Amniotic stem cell (primary cell): ENCODE measurements at regions not wholly inside any gene's neighbourhood (a gene's known extent, or its start where the extent isn't known, plus 50 kb on each side); places are given as distances from the start of the nearest gene placed in this dataset.

Source experiments
- DNase-seq: peaks from one replicate; lab custom pipeline; 2025; lab: John Stamatoyannopoulos, UW

DNA sequence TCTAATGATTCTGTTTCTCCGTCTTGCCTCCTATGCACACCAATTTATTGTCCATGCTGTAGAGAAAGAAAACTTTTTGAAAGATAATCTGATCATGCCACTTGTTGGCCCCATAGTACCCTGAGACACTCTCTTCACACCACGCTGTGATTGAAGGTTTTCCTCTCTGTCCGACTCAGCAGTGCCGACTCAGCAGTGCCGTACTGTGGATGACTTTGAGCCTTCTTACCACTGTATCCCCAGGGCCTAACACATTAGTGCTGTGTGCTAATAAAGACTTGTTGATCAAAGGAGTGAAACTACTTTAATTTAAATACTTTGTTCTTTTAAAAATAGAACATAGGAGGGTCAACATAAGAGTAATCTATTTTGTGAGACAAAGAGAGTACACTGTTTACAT lies 429.6 kb downstream of the KLF12 start:
- no peak for DNase-seq

GRCh38 chr13:73703606-73704005 lies 430.6 kb downstream of the KLF12 start:
- no peak for DNase-seq

- DNase-seq: no peak
These were observed 431.7 kb downstream of the KLF12 start for GRCh38 chr13:73702419-73703071.

GRCh38 chr13:73701160-73701559 lies 433.0 kb downstream of the KLF12 start:
- DNase-seq: no peak

DNA sequence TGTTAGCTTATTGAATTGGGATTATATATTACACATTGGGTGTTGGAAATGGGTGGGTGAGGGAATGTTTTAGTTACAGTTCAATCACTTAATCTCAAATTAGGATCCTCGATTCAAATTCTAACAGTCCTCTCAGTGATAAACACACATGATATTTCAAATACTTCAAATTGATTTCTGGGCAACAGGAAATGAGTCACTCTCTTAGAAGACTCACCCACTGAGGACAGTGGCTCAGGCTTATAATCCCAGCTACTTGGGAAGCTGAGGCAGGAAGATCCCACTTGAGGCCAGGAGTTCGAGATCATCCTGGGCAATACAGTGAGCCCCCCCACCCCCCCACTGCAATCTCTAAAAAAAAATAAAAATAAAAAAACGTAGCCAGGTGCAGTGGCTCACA lies 435.3 kb downstream of the KLF12 start:
- no peak for DNase-seq

GRCh38 chr13:73697166-73697565 lies 437.0 kb downstream of the KLF12 start:
- no peak for DNase-seq

DNA sequence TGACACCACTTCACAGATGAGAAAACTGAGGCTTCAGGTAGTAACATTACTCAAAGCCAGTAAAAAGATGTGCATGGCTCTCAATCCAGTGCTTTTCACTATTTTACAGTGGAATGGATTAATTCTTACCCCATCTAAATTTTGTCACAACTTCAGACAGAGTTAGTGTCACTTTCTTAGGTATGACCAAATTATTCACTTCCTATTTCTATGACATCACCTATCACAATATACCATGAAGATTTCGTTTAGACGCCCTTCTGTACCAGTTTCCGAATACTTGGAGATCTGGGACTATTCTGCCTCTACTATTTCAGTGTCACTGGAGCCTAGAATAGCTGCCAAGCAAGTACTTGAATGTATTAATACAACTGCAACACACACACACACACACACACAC lies 437.5 kb downstream of the KLF12 start:
- no peak for DNase-seq

GRCh38 chr13:73696271-73696670 lies 437.9 kb downstream of the KLF12 start:
- no peak for DNase-seq

GRCh38 chr13:73695325-73695724 lies 438.9 kb downstream of the KLF12 start:
- no peak for DNase-seq

GRCh38 chr13:73693215-73693614 lies 441.0 kb downstream of the KLF12 start:
- no peak for DNase-seq

DNA sequence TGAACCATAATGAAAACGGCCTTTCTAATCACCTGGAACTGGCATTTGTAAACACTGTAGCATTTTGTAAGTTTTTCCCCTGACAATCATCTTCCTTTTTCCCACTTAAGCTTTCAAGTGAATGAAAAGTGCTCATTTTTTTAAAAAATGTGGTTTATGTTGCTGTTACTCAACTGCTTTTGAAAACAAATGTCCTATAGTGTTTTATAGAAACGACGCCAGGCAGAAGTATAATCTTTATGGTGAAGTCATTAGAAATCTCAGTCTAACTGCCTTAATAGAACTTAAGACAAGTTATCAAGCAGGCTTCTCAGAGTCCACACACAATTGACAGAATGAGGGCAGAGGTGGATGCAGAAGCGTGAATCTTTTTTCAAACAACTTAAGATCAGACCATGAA lies 442.3 kb downstream of the KLF12 start:
- DNase-seq: no peak

- no peak for DNase-seq
These were observed 446.3 kb downstream of the KLF12 start for GRCh38 chr13:73687929-73688328.

DNA sequence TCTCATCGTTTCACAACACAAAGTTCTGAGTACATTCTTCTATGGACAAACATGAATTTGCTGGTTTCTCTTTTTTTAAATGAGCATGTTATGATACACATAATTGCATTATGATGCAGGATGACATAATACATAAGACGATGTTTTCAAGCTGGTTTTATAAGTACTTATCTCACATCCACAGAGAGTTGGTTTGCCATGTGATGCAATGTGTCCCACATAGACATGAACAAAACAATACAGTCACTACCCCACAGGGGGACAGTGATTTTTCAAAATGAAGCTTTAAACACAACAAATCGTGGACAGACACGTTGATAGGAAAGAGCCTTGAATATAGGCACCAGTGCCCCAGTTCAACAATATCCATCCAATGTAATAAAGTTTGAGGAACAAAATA lies 447.1 kb downstream of the KLF12 start:
- DNase-seq: no peak

- no peak for DNase-seq
These were observed 449.5 kb downstream of the KLF12 start for GRCh38 chr13:73684750-73685149.

DNA sequence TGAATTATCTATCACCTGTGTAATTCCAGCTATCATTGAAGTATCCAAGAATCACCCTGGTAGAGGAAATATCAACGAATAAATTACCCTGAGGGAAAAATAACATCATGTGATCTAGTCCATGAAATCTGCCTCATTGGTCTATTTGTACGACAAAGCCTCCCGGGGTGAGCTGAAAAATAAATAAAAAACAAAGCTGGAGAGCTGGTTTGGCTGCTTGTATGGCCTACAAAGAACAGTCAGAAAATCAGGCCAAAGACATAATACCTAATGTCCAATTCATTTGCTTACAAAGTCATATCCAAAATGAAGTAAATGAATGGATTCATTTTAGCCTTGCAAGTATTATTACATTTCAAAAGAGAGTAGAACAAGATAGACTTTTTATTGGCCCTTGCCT lies 449.9 kb downstream of the KLF12 start:
- DNase-seq: no peak

DNA sequence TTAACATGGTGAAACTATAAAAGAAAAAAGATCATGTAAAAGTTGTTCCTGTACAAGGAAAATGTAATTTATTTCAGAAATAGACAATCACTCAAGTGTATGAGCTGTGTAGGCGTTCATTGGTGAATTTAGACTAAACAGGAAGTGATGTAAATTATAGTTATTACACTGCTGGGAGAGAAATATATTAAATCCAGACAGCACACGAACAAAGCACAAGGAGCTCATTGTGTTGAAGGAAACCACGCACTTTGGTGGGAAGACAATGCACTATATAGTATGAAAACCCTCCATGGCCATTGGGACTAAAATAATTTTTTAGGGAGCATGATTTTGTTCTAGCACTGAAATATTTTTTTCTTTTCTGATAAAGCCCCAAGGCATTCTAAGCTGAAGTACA lies 450.5 kb downstream of the KLF12 start:
- DNase-seq: no peak

DNA sequence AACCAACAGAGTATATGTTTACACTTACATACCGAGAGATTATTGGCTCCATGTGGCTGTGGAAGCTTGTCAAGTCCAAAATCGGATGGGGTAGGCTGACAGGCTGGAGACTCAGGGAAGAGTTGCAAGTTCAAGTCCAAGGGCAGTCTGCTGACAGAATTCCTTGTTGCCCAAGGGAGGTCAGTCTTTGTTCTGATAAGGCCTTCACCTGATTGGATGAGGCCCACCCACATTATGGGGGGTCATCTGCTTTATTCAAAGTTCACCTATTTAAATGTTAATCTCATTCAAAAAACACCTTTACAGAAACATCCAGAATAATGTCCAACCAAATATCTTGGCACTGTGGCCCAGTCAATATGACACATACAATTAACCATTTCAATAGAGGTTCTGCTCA lies 452.4 kb downstream of the KLF12 start:
- DNase-seq: no peak

DNA sequence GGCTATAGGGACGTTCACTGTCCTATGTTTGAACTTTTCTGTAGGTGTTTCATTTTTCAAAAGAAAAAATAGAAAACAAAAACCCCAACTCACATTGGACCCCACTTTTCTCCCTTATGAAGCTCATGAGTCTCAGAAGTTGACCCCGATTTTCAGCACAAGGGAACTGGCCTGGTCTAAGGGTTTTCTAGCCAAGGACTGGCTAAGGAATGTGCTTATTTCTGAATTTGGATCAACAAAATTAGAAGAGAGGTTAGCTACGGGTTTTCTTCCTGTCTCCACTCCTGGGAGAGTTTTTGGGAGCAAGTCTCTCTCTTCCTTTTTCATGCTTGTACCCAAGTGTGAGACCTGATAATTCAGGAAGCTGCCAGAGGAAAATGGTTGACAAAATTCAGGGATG lies 453.2 kb downstream of the KLF12 start:
- no peak for DNase-seq

- DNase-seq: no peak
These were observed 457.1 kb downstream of the KLF12 start for GRCh38 chr13:73677048-73677601.

DNA sequence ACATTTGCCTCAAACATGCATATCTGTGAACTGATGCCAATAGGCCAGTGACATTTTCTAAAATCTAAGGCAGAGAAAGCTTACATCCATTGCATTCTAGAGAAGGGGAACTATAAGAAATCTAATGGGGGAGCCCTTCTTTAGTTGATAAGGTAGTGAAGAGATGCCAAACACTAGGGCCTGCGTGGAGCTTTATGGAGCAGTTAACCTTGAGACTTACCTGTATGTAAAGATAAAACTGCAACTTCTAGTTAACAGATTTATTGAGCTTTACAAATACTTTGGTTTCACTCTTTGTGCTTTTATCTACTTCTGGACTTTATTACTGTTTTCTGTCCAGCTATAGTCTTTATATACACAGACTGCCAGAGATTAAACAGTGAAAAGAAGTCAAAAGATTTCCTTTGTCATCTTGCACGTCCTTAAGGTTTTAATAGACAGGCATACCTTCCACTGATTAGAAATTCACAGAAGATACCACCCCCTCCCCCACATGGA lies 457.6 kb downstream of the KLF12 start:
- DNase-seq: no peak

GRCh38 chr13:73675821-73676220 lies 458.4 kb downstream of the KLF12 start:
- DNase-seq: no peak

DNA sequence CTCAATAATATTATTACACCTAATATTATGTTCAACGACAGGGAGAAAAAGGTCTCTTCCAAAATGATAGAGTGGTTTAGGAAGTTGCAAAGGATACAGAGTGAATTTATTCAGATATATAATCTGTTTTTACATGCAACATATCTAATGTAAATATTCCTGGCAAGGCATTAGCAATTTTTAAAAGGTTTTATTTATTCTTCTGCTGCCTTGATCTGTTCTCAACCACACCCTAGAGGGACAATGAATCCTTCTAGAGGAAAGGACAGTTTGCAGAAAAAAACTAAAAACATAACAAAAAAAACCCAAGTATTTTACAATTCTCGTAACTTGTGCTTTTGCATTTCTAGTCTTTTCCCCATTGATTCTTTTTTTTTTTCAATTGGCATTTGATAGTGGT lies 459.6 kb downstream of the KLF12 start:
- DNase-seq: no peak

GRCh38 chr13:73673931-73674330 lies 460.3 kb downstream of the KLF12 start:
- no peak for DNase-seq

DNA sequence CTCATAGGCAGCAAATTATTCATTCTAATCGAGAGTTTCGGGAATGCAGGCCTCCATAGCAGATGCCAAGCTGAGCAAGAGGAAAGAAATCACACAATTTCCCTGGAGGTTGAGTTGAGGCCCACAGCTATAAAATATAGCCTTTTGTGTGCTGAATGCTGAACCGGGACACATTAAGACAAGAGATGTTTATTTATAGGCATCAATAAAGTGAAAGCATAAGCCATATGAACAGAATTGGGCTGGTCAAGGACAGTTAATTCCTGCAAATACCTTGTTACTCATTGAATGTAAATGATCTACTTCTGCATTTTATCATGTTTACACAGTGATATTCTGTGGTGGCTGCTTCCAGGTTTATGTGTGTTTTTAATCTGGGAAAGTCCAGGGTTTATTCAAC lies 461.7 kb downstream of the KLF12 start:
- DNase-seq: no peak
